ENCODE measurements at regions not wholly inside any gene's neighbourhood (a gene's known extent, or its start where the extent isn't known, plus 50 kb on each side); places are given as distances from the start of the nearest gene placed in this dataset.

GRCh38 chr9:91060520-91061343 lies 259.1 kb downstream of the SYK start:
- TF ChIP-seq, protein P1, sequence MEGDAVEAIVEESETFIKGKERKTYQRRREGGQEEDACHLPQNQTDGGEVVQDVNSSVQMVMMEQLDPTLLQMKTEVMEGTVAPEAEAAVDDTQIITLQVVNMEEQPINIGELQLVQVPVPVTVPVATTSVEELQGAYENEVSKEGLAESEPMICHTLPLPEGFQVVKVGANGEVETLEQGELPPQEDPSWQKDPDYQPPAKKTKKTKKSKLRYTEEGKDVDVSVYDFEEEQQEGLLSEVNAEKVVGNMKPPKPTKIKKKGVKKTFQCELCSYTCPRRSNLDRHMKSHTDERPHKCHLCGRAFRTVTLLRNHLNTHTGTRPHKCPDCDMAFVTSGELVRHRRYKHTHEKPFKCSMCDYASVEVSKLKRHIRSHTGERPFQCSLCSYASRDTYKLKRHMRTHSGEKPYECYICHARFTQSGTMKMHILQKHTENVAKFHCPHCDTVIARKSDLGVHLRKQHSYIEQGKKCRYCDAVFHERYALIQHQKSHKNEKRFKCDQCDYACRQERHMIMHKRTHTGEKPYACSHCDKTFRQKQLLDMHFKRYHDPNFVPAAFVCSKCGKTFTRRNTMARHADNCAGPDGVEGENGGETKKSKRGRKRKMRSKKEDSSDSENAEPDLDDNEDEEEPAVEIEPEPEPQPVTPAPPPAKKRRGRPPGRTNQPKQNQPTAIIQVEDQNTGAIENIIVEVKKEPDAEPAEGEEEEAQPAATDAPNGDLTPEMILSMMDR (IDR thresholded peaks at IDR 0.05; ENCODE audit: insufficient read depth, low read depth, low read length): no peak
- no peak for TF ChIP-seq EZH2 (IDR thresholded peaks at IDR 0.05; ENCODE audit: insufficient read depth, low read length)

Measured in astrocyte (in vitro differentiated cells and primary cell).